ENCODE measurements at regions not wholly inside any gene's neighbourhood (a gene's known extent, or its start where the extent isn't known, plus 50 kb on each side); places are given as distances from the start of the nearest gene placed in this dataset.

- TF ChIP-seq, protein P1, sequence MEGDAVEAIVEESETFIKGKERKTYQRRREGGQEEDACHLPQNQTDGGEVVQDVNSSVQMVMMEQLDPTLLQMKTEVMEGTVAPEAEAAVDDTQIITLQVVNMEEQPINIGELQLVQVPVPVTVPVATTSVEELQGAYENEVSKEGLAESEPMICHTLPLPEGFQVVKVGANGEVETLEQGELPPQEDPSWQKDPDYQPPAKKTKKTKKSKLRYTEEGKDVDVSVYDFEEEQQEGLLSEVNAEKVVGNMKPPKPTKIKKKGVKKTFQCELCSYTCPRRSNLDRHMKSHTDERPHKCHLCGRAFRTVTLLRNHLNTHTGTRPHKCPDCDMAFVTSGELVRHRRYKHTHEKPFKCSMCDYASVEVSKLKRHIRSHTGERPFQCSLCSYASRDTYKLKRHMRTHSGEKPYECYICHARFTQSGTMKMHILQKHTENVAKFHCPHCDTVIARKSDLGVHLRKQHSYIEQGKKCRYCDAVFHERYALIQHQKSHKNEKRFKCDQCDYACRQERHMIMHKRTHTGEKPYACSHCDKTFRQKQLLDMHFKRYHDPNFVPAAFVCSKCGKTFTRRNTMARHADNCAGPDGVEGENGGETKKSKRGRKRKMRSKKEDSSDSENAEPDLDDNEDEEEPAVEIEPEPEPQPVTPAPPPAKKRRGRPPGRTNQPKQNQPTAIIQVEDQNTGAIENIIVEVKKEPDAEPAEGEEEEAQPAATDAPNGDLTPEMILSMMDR (conservative IDR thresholded peaks at IDR 0.05): no peak
- TF ChIP-seq ZFX (IDR thresholded peaks at IDR 0.05): no peak
Observed at GRCh38 chr17:70314506-70314905, 145.2 kb downstream of the KCNJ2 start.
